Lung (tissue), 11 donors: ENCODE measurements at regions not wholly inside any gene's neighbourhood (a gene's known extent, or its start where the extent isn't known, plus 50 kb on each side); places are given as distances from the start of the nearest gene placed in this dataset.

Experiments
- ATAC-seq: fragments of 200-7000 bp; cut with Tn5 transposase; one replicate; pipeline ENCODE4 v1.9.1; 2020; ENCODE audit warnings: moderate number of reproducible peaks; ENCODE audit not compliant: insufficient read depth, low FRiP score
- DNase-seq, 3 donors: peaks; one replicate each; pipeline ENCODE4 v3.0.0-alpha.2; 2013 to 2017
- H3K27ac ChIP-seq, 2 donors: one replicate each; pipeline ENCODE4 v1.5.1; 2013; ENCODE audit warnings: mild to moderate bottlenecking in 2 of 2, moderate library complexity in 2 of 2, control low read depth in 1 of 2, inconsistent platforms in 1 of 2, low read depth in 1 of 2, low read length in 1 of 2
- H3K27me3 ChIP-seq, 3 donors: one replicate each; pipeline ENCODE4 v1.5.1; 2013; ENCODE audit warnings: low read length in 2 of 3; ENCODE audit not compliant: control insufficient read depth in 3 of 3, insufficient read depth in 3 of 3
- H3K36me3 ChIP-seq, 4 donors: one replicate each; pipeline ENCODE4 v1.5.1; 2013; ENCODE audit warnings: low read length in 4 of 4, mild to moderate bottlenecking in 1 of 4, moderate library complexity in 1 of 4; ENCODE audit not compliant: control insufficient read depth in 4 of 4, insufficient read depth in 4 of 4
- H3K4me1 ChIP-seq, 5 donors: one replicate each; pipeline ENCODE4 v1.5.1; 2013; ENCODE audit warnings: low read length in 5 of 5, mild to moderate bottlenecking in 2 of 5, moderate library complexity in 1 of 5; ENCODE audit not compliant: control insufficient read depth in 5 of 5, insufficient read depth in 5 of 5
- H3K4me3 ChIP-seq: one replicate; pipeline ENCODE4 v1.5.1; 2013; ENCODE audit warnings: mild to moderate bottlenecking, control low read depth, moderate library complexity
- H3K9ac ChIP-seq, 2 donors: one replicate each; pipeline ENCODE4 v1.5.1; 2013; ENCODE audit warnings: low read length in 2 of 2, control low read depth in 1 of 2; ENCODE audit not compliant: insufficient read depth in 1 of 2
- H3K9me3 ChIP-seq, 4 donors: one replicate each; pipeline ENCODE4 v1.5.1; 2013; ENCODE audit warnings: low read length in 3 of 4, mild to moderate bottlenecking in 1 of 4, moderate library complexity in 1 of 4; ENCODE audit not compliant: control insufficient read depth in 4 of 4, insufficient read depth in 3 of 4
- whole genome bisulfite sequencing, 2 donors: extraction: QIAGEN DNeasy Blood & Tissue Kit; methylation state at CpG; one replicate each; pipeline ENCODE4 v1.1.7; 2013; 5-methylcytosine and 5-hydroxymethylcytosine counted together
- TF ChIP-seq, protein P1 (sequence below): IDR thresholded peaks from 2 replicates; pipeline ENCODE4 v1.5.1; 2012; ENCODE audit warnings: mild to moderate bottlenecking; ENCODE audit errors: control extremely low read depth, extremely low read depth
- donor health status: control.
- donor health status: control.
- donor health status: Bipolar disorder and iron deficiency.
- donor health status: healthy.
- donor health status: DM: yes; HTN: yes; CAD: no.

DNA sequence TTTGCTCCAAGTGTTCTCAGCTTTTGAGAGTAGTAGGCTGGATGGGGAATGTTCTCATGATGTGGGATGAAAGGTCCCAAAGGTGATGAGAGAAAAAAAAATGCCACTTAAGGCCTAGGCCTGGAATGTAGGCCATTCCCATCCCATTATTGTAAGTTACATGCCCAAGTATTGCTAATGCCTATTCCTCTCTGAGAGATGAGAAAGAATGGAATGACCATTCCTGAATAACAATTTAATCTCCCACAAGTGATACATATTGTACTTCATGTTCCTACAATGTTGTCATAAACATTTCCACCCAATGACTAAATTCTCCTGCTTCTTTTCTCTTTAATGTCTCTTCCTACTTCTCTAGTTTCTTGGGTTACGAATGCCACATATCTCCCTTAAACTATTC is 102.8 kb upstream of the KCNJ16 start:
- DNase-seq (no peak), ATAC-seq (no peak)
- Histone ChIP-seq H3K9me3 (peaks cover 0 to 4% (median 1%) of the 10 kb centered on the region in 4 donors), H3K27ac (no peak overlapping the region), H3K36me3 (no peaks in the 10 kb centered on the region), H3K27me3 (no peaks in the 10 kb centered on the region), H3K4me3 (no peak overlapping the region), H3K9ac (no peak overlapping the region), H3K4me1 (no peaks in the 10 kb centered on the region)
- TF ChIP-seq, protein P1, sequence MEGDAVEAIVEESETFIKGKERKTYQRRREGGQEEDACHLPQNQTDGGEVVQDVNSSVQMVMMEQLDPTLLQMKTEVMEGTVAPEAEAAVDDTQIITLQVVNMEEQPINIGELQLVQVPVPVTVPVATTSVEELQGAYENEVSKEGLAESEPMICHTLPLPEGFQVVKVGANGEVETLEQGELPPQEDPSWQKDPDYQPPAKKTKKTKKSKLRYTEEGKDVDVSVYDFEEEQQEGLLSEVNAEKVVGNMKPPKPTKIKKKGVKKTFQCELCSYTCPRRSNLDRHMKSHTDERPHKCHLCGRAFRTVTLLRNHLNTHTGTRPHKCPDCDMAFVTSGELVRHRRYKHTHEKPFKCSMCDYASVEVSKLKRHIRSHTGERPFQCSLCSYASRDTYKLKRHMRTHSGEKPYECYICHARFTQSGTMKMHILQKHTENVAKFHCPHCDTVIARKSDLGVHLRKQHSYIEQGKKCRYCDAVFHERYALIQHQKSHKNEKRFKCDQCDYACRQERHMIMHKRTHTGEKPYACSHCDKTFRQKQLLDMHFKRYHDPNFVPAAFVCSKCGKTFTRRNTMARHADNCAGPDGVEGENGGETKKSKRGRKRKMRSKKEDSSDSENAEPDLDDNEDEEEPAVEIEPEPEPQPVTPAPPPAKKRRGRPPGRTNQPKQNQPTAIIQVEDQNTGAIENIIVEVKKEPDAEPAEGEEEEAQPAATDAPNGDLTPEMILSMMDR = no peak
- 90 to 93% methylated on average over 1 of the region's 1 CpG for WGBS, 2 donors

DNA sequence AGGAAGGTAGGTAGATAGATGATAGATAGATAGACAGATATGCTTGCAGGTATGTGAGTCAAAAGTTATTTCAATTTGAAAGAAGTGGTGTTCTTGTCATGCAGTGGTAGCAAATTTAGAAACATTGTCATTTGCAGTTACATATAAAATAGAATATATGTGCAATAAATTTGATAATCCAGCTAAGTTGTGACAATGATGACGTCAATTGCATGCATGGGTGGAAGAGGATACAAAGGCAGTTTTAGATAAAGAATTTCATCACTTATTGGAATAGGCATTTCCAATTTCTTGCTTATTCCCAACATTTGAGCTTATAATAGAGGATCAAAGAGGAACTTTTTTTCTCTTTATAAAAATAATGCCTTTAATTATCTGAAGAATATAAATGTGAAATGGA is 99.2 kb upstream of the KCNJ16 start:
- WGBS, 2 donors = 94 to 97% methylated on average over 1 of the region's 1 CpG
- no peak overlapping the region for H3K27ac ChIP-seq
- no peaks in the 10 kb centered on the region for H3K36me3 ChIP-seq
- peaks cover 0 to 4% (median 1%) of the 10 kb centered on the region in 4 donors for H3K9me3 ChIP-seq
- no peaks in the 10 kb centered on the region for H3K27me3 ChIP-seq
- H3K4me1 ChIP-seq = no peaks in the 10 kb centered on the region
- no peak overlapping the region for H3K9ac ChIP-seq
- DNase-seq (no peak), ATAC-seq (no peak)
- TF ChIP-seq, protein P1 = no peak
- H3K4me3 ChIP-seq = no peak overlapping the region

DNA sequence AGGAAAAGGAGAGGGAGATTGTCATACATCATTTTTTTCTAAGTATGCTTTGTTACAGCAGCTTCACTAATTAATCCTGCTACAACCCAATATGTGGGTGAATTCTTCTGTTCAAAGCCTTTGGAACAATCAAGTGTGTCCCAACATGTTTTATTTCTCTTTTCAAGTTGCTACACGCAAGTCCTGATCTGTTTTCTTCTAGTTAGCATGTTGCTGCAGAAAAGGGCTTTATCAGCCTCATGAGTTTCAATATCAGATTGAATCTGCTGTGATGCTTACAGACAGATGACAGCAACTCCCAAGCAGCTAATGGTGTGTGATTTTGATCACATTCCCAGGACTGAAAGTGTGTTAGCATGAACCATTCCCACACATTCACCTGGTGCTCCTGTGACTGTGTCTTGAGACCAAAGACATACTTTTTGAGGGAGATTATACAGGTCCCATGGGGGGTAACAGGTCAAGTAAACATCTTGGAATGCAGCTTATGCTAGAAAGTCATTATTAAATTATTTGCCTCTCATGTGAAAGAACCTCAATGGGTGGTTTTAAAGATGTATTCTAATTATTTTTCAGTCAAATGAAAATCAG is 96.9 kb upstream of the KCNJ16 start:
- DNase-seq (no peak), ATAC-seq (no peak)
- no peaks in the 10 kb centered on the region for H3K27me3 ChIP-seq
- no peak overlapping the region for H3K27ac ChIP-seq
- H3K9ac ChIP-seq = no peak overlapping the region
- no peaks in the 10 kb centered on the region for H3K4me1 ChIP-seq
- H3K36me3 ChIP-seq = no peaks in the 10 kb centered on the region
- H3K4me3 ChIP-seq = no peak overlapping the region
- TF ChIP-seq, protein P1 = no peak
- H3K9me3 ChIP-seq = peaks cover 0 to 4% (median 1%) of the 10 kb centered on the region in 4 donors
- 83 to 88% methylated on average over 1 of the region's 1 CpG for WGBS, 2 donors

DNA sequence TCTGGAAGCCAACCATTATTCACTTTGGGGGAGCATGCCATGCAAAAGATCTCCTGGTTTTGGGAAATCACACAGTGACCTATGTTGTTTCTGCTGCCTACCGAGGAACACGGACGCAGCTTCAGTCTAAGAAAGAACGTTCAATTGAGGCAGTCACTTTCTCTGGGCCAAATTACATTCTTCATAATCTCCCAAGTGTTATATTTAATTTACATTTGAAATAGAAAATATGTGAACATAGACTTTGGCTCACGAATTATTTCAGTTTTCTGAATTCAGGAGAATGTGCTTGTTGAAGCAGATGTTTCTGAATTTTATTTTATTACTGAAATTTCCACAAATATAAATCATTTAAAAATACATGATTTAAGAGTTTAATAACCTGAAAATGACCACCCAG is 93.6 kb upstream of the KCNJ16 start:
- no peak overlapping the region for H3K4me3 ChIP-seq
- ATAC-seq = no peak
- TF ChIP-seq, protein P1 = no peak
- no peaks in the 10 kb centered on the region for H3K36me3 ChIP-seq
- WGBS, 2 donors = 78 to 88% methylated on average over 5 of the region's 5 CpGs
- DNase-seq = no peak
- no peaks in the 10 kb centered on the region for H3K4me1 ChIP-seq
- H3K27me3 ChIP-seq = no peaks in the 10 kb centered on the region
- H3K27ac ChIP-seq = no peak overlapping the region
- no peaks in the 10 kb centered on the region for H3K9me3 ChIP-seq
- H3K9ac ChIP-seq = no peak overlapping the region
